Renal pelvis (tissue), 1 donor: ENCODE measurements at regions not wholly inside any gene's neighbourhood (a gene's known extent, or its start where the extent isn't known, plus 50 kb on each side); places are given as distances from the start of the nearest gene placed in this dataset.

ENCODE experiments used
- DNase-seq: peaks from one replicate; pipeline ENCODE4 v3.0.0-alpha.2; 2013

GRCh38 chr2:5751873-5752482 is 59.8 kb downstream of the SOX11 start:
- DNase-seq = no peak

- DNase-seq = peak; percentile 70
Measured at GRCh38 chr2:5756272-5756671, 64.1 kb downstream of the SOX11 start.

- no peak for DNase-seq
Measured at GRCh38 chr2:5758346-5758745, 66.2 kb downstream of the SOX11 start.

- DNase-seq = no peak
Measured at GRCh38 chr2:5759949-5760348, 67.8 kb downstream of the SOX11 start.

- DNase-seq = no peak
Measured at GRCh38 chr2:5763531-5763930, 71.3 kb downstream of the SOX11 start.

GRCh38 chr2:5764041-5764440 is 71.9 kb downstream of the SOX11 start:
- DNase-seq = no peak

GRCh38 chr2:5766056-5766455 is 73.9 kb downstream of the SOX11 start:
- no peak for DNase-seq

- no peak for DNase-seq
Measured at GRCh38 chr2:5766561-5766960, 74.4 kb downstream of the SOX11 start.

GRCh38 chr2:5777131-5777535 is 84.9 kb downstream of the SOX11 start:
- peak; percentile 64 for DNase-seq

GRCh38 chr2:5781679-5782078 is 89.5 kb downstream of the SOX11 start:
- no peak for DNase-seq

- DNase-seq = no peak
Measured at GRCh38 chr2:5782103-5782502, 89.9 kb downstream of the SOX11 start.

GRCh38 chr2:5788447-5788846 is 96.3 kb downstream of the SOX11 start:
- no peak for DNase-seq

GRCh38 chr2:5791371-5791770 is 99.2 kb downstream of the SOX11 start:
- DNase-seq = no peak

GRCh38 chr2:5794012-5794411 is 101.8 kb downstream of the SOX11 start:
- no peak for DNase-seq

GRCh38 chr2:5798084-5798483 is 105.9 kb downstream of the SOX11 start:
- no peak for DNase-seq

GRCh38 chr2:5799348-5799747 is 107.2 kb downstream of the SOX11 start:
- no peak for DNase-seq

GRCh38 chr2:5803547-5803946 is 111.4 kb downstream of the SOX11 start:
- no peak for DNase-seq

- no peak for DNase-seq
Measured at GRCh38 chr2:5818961-5819600, 126.9 kb downstream of the SOX11 start.

GRCh38 chr2:5824126-5824525 is 131.9 kb downstream of the SOX11 start:
- no peak for DNase-seq

GRCh38 chr2:5825686-5826085 is 133.5 kb downstream of the SOX11 start:
- no peak for DNase-seq

- DNase-seq = no peak
Measured at GRCh38 chr2:5826979-5827655, 134.9 kb downstream of the SOX11 start.

- DNase-seq = no peak
Measured at GRCh38 chr2:5834501-5834900, 142.3 kb downstream of the SOX11 start.

GRCh38 chr2:5839550-5839949 is 147.4 kb downstream of the SOX11 start:
- no peak for DNase-seq

GRCh38 chr2:5841126-5841525 is 148.9 kb downstream of the SOX11 start:
- DNase-seq = no peak
